Liver (tissue), 3 donors: ENCODE measurements at regions not wholly inside any gene's neighbourhood (a gene's known extent, or its start where the extent isn't known, plus 50 kb on each side); places are given as distances from the start of the nearest gene placed in this dataset.

Experiments
- EGR1 ChIP-seq, 2 donors: IDR thresholded peaks; 2 replicates each; pipeline ENCODE4 v1.6.1; 2016 to 2018; ENCODE audit warnings: antibody characterized with exemption in 2 of 2, low read depth in 2 of 2
- FOXA1 ChIP-seq: IDR thresholded peaks from 2 replicates; pipeline ENCODE4 v1.6.1; 2016; ENCODE audit warnings: antibody characterized with exemption
- FOXA2 ChIP-seq: IDR thresholded peaks from 2 replicates; pipeline ENCODE4 v1.6.1; 2016; ENCODE audit warnings: antibody characterized with exemption
- GABPA ChIP-seq, 2 donors: IDR thresholded peaks in 1 of 2; conservative IDR thresholded peaks in 1 of 2; 2 replicates each; pipeline ENCODE4 v1.6.1; 2016; ENCODE audit warnings: antibody characterized with exemption in 2 of 2, mild to moderate bottlenecking in 1 of 2, moderate library complexity in 1 of 2
- HNF4G ChIP-seq: IDR thresholded peaks from 2 replicates; pipeline ENCODE4 v1.6.1; 2016; ENCODE audit warnings: antibody characterized with exemption
- RAD21 ChIP-seq, 2 donors: IDR thresholded peaks; 2 replicates each; pipeline ENCODE4 v1.6.1; 2016; ENCODE audit warnings: antibody characterized with exemption in 2 of 2, mild to moderate bottlenecking in 2 of 2
- SP1 ChIP-seq: IDR thresholded peaks from 2 replicates; pipeline ENCODE4 v1.6.1; 2018; ENCODE audit warnings: antibody characterized with exemption, mild to moderate bottlenecking
- TAF1 ChIP-seq: conservative IDR thresholded peaks from 2 replicates; pipeline ENCODE4 v1.6.1; 2016; ENCODE audit warnings: antibody characterized with exemption, mild to moderate bottlenecking
- YY1 ChIP-seq: IDR thresholded peaks from 2 replicates; pipeline ENCODE4 v1.6.1; 2016; ENCODE audit warnings: antibody characterized with exemption, mild to moderate bottlenecking
- TF ChIP-seq, protein P1 (sequence below): fragments of 150-350 bp; IDR thresholded peaks from 2 replicates; pipeline ENCODE4 v1.5.1; 2017; ENCODE audit warnings: improper control_type of control experiment, low read depth, low read length; ENCODE audit not compliant: missing input control
- TF ChIP-seq, protein P2 (sequence below): IDR thresholded peaks from 2 replicates; pipeline ENCODE4 v1.6.1; 2016; ENCODE audit warnings: antibody characterized with exemption, mild to moderate bottlenecking
- TF ChIP-seq, protein P3 (sequence below): IDR thresholded peaks from 2 replicates; pipeline ENCODE4 v1.6.1; 2016; ENCODE audit warnings: antibody characterized with exemption
- TF ChIP-seq, protein P4 (sequence below): IDR thresholded peaks from 2 replicates; pipeline ENCODE4 v1.6.1; 2016; ENCODE audit warnings: antibody characterized with exemption
- donor health status: healthy.
- donor health status: healthy.

DNA sequence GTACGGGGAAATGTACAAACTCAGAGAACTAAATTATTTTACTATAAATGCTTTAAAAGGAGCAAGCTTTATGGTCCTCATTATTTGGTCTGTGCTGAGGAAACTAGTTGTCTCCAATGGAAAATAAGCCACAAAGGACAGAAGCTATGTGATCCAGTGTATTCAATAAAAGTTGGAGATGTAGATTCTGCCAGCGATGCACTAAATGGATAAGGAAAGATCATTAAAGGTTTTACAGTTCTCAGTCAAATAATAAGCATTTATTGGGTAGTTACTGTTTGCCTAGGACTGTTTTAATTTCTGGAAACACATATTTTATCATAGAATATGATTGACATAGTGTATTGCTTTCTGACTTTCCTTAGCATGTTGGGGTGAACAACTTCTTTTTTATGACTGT is 458.9 kb upstream of the STXBP6 start:
- TF ChIP-seq, protein P1, sequence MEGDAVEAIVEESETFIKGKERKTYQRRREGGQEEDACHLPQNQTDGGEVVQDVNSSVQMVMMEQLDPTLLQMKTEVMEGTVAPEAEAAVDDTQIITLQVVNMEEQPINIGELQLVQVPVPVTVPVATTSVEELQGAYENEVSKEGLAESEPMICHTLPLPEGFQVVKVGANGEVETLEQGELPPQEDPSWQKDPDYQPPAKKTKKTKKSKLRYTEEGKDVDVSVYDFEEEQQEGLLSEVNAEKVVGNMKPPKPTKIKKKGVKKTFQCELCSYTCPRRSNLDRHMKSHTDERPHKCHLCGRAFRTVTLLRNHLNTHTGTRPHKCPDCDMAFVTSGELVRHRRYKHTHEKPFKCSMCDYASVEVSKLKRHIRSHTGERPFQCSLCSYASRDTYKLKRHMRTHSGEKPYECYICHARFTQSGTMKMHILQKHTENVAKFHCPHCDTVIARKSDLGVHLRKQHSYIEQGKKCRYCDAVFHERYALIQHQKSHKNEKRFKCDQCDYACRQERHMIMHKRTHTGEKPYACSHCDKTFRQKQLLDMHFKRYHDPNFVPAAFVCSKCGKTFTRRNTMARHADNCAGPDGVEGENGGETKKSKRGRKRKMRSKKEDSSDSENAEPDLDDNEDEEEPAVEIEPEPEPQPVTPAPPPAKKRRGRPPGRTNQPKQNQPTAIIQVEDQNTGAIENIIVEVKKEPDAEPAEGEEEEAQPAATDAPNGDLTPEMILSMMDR, result no peak
- TF ChIP-seq SP1 (no peak), TAF1 (no peak), RAD21 (IDR thresholded peaks at IDR 0.05) (no peak), YY1 (no peak), FOXA2 (no peak), FOXA1 (no peak), HNF4G (no peak), EGR1 (IDR thresholded peaks at IDR 0.05; ENCODE audit: low read depth in 2 of 2) (no peak), GABPA (IDR thresholded peaks at IDR 0.05 in 1 of 2, conservative IDR thresholded peaks at IDR 0.05 in 1 of 2) (no peak)
- TF ChIP-seq, protein P2, sequence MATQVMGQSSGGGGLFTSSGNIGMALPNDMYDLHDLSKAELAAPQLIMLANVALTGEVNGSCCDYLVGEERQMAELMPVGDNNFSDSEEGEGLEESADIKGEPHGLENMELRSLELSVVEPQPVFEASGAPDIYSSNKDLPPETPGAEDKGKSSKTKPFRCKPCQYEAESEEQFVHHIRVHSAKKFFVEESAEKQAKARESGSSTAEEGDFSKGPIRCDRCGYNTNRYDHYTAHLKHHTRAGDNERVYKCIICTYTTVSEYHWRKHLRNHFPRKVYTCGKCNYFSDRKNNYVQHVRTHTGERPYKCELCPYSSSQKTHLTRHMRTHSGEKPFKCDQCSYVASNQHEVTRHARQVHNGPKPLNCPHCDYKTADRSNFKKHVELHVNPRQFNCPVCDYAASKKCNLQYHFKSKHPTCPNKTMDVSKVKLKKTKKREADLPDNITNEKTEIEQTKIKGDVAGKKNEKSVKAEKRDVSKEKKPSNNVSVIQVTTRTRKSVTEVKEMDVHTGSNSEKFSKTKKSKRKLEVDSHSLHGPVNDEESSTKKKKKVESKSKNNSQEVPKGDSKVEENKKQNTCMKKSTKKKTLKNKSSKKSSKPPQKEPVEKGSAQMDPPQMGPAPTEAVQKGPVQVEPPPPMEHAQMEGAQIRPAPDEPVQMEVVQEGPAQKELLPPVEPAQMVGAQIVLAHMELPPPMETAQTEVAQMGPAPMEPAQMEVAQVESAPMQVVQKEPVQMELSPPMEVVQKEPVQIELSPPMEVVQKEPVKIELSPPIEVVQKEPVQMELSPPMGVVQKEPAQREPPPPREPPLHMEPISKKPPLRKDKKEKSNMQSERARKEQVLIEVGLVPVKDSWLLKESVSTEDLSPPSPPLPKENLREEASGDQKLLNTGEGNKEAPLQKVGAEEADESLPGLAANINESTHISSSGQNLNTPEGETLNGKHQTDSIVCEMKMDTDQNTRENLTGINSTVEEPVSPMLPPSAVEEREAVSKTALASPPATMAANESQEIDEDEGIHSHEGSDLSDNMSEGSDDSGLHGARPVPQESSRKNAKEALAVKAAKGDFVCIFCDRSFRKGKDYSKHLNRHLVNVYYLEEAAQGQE, result no peak
- TF ChIP-seq, protein P3, sequence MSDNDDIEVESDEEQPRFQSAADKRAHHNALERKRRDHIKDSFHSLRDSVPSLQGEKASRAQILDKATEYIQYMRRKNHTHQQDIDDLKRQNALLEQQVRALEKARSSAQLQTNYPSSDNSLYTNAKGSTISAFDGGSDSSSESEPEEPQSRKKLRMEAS, result no peak
- TF ChIP-seq, protein P4, sequence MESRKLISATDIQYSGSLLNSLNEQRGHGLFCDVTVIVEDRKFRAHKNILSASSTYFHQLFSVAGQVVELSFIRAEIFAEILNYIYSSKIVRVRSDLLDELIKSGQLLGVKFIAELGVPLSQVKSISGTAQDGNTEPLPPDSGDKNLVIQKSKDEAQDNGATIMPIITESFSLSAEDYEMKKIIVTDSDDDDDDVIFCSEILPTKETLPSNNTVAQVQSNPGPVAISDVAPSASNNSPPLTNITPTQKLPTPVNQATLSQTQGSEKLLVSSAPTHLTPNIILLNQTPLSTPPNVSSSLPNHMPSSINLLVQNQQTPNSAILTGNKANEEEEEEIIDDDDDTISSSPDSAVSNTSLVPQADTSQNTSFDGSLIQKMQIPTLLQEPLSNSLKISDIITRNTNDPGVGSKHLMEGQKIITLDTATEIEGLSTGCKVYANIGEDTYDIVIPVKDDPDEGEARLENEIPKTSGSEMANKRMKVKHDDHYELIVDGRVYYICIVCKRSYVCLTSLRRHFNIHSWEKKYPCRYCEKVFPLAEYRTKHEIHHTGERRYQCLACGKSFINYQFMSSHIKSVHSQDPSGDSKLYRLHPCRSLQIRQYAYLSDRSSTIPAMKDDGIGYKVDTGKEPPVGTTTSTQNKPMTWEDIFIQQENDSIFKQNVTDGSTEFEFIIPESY, result no peak
